GM12872 (cell line): ENCODE measurements at regions not wholly inside any gene's neighbourhood (a gene's known extent, or its start where the extent isn't known, plus 50 kb on each side); places are given as distances from the start of the nearest gene placed in this dataset.

Source experiments
- CTCF ChIP-seq: IDR thresholded peaks from 3 replicates; pipeline ENCODE4 v1.5.1; 2011; ENCODE audit warnings: low read depth, mild to moderate bottlenecking, low read length, moderate library complexity; ENCODE audit not compliant: insufficient read depth

- no peak for TF ChIP-seq CTCF
These were observed 494.4 kb downstream of the TCERG1L start for GRCh38 chr10:130817046-130817624.

DNA sequence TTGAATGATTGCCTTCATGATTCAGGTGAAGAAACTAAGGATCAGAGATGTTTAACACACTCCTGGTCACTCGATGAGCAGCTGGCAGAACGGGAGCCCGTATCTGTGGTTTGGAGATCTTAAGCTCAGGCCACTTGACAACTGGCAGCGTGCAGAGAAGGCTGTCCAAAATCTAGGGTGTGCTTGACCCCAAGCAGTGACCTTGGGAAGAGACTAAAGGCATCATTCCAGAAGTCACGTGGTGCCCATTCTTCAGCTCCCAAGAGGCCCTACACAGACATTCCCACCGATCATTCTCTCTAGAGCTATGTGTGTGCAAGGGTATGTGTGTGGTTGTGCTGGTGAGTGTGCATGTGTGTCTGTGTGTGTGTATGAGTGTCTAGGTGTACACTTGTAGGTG lies 493.8 kb downstream of the TCERG1L start:
- TF ChIP-seq CTCF = no peak

- no peak for TF ChIP-seq CTCF
These were observed 490.5 kb downstream of the TCERG1L start for GRCh38 chr10:130820880-130821482.

GRCh38 chr10:130824230-130825014 lies 487.1 kb downstream of the TCERG1L start:
- no peak for TF ChIP-seq CTCF

DNA sequence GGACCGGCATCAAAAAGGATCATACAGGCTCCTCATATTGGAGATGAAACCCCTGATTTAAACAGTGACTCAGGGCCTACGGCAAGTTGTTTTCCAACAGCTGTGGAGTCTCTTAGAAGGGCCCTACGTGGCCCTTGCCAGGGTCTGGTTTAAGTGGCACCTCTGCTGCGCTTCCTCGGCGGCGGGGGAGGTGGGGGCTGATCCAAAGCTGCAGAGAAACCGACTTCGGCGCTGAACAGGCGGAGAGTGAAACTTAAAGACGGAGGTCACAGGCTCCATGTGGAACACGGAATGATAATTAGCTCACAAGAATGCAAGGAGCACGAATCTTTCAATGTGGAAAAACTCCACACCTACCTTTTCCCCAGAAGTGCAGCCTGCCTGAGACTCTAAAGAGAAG lies 477.9 kb downstream of the TCERG1L start:
- no peak for TF ChIP-seq CTCF

GRCh38 chr10:130834170-130834569 lies 477.4 kb downstream of the TCERG1L start:
- no peak for TF ChIP-seq CTCF

DNA sequence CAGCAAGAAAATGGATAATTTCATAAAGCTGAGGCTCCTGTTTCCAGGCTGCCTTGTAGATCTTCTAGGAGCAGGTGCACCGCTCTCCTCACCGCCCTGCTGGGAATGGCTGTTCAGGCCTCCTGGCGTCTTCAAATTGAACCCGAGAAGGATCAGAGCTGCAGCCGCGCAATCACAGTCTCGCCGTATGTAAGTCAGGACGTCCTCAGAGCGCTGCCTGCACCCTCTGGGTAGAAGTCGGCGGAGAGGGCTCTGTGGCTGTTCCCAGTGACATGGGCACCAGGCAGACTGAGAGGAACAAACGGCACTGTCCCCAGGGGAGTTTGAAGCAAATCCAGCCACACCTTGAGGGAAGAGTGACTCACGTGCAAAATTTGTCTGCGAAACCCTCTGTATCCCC lies 476.9 kb downstream of the TCERG1L start:
- TF ChIP-seq CTCF = no peak
